ENCODE measurements at regions not wholly inside any gene's neighbourhood (a gene's known extent, or its start where the extent isn't known, plus 50 kb on each side); places are given as distances from the start of the nearest gene placed in this dataset.

DNA sequence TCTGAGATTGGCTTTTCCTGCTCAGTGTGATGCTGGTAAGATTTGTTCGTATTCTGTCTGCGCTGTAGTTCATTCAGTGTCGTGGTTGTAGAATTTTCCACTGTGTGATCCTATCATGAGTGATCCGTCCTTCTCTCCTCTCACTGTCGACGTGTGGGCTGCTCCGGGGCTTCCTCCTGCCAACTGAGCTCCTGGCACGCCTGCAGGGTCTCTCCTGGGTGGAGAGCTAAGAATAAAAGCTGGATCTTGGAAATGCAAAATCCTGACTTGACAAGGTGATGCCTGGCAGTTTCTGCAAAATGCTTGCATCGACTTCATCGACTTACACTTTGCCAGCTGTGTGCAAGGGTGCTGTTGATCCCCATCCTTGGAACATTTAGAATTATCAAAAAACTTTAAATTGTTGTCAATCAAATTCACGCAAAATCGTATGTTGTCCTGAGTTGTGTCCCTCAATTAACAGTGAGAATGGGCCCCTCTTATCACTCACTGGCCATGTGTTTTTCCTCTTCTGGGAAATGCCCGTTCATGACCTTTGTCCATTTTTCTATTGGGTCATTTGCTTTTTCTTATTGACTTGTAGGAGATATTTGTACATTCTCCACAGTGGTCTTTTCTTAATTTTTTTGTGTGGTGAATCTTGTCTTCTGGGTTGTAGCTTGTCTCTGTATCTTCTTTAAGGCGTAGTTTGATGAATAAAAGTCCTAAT is 125.5 kb downstream of the CRYAA start:
- ChIA-PET CTCF (no interaction called here), POLR2A (no interaction called here)
- TF ChIP-seq, protein P1, sequence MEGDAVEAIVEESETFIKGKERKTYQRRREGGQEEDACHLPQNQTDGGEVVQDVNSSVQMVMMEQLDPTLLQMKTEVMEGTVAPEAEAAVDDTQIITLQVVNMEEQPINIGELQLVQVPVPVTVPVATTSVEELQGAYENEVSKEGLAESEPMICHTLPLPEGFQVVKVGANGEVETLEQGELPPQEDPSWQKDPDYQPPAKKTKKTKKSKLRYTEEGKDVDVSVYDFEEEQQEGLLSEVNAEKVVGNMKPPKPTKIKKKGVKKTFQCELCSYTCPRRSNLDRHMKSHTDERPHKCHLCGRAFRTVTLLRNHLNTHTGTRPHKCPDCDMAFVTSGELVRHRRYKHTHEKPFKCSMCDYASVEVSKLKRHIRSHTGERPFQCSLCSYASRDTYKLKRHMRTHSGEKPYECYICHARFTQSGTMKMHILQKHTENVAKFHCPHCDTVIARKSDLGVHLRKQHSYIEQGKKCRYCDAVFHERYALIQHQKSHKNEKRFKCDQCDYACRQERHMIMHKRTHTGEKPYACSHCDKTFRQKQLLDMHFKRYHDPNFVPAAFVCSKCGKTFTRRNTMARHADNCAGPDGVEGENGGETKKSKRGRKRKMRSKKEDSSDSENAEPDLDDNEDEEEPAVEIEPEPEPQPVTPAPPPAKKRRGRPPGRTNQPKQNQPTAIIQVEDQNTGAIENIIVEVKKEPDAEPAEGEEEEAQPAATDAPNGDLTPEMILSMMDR (IDR thresholded peaks at IDR 0.05), result no peak
- H3K4me1 Mint-ChIP-seq, result peaks cover 48% of the 10 kb centered on the region
- H3K27ac Mint-ChIP-seq, result peak overlapping the region; percentile 53
- intact Hi-C loops (cut with micrococcal nuclease), result no loop called here
- no peak for ATAC-seq (ENCODE audit: low read depth)
- H3K4me3 Mint-ChIP-seq, result no peak overlapping the region
- H3K9me3 Mint-ChIP-seq, result peaks cover 3% of the 10 kb centered on the region
- no peaks in the 10 kb centered on the region for H3K36me3 Mint-ChIP-seq (ENCODE audit: low read depth)
- no peak for DNase-seq
- H3K27me3 Mint-ChIP-seq, result peaks cover 25% of the 10 kb centered on the region

- ChIA-PET CTCF (no interaction called here), POLR2A (no interaction called here)
- ATAC-seq (ENCODE audit: low read depth) (no peak), DNase-seq (no peak)
- Mint-ChIP-seq H3K9me3 (peaks cover 5% of the 10 kb centered on the region), H3K4me3 (no peak overlapping the region), H3K4me1 (peaks cover 47% of the 10 kb centered on the region), H3K36me3 (ENCODE audit: low read depth) (no peaks in the 10 kb centered on the region), H3K27ac (no peak overlapping the region), H3K27me3 (peaks cover 19% of the 10 kb centered on the region)
- TF ChIP-seq, protein P1 (IDR thresholded peaks at IDR 0.05), result no peak
- intact Hi-C loops (cut with micrococcal nuclease), result no loop called here
Measured at GRCh38 chr21:43292866-43293142, 124.0 kb downstream of the CRYAA start.

DNA sequence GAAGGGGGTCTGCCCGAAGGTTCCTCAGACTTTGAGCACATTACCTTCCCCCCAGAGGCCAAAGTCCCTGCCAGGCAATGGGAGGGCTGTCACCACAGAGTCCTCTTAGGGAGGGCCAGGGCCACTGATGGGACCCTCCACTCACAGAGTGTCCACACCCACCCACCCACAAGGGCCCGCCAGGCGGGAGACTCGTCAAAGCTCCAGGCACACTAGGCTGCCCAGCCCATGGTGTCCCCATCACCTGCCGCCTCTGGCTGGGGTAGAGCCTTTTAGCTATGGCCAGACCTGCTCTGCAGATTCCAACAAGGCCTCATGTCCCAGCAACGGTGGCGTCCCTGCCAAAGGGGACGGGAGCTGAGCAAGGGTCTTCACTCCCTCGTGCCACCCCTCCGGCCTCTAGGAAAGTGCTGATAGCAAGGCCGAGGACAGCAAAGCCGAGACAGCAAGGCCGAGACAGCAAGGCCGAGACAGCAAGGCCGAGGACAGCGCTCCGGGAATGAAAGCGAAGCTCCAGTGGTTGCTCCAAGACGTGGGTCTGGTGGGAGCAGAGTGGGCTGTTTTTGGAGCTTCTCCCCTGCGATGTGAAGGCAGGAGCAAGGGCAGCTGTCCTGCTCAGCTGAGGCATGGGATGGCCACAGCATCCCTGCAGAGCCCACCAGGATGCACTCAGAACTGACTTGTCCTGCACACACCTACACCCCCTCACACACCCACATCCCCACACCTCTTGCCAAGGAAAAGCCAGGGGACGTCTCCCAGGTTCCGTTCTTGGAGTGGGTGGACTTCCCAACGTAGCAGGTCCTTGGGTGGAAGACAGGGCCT is 123.4 kb downstream of the CRYAA start:
- CTCF ChIA-PET, result no interaction called here
- H3K27ac Mint-ChIP-seq, result no peak overlapping the region
- POLR2A ChIA-PET, result interaction anchor here (0.6 kb wide), 1 partner anchor 9 kb away, joined by 4 read pairs; no protein-coding TSS in a partner anchor
- TF ChIP-seq, protein P1 (IDR thresholded peaks at IDR 0.05), result no peak
- H3K4me1 Mint-ChIP-seq, result peaks cover 43% of the 10 kb centered on the region
- no peak for DNase-seq
- no peak for ATAC-seq (ENCODE audit: low read depth)
- peaks cover 19% of the 10 kb centered on the region for H3K27me3 Mint-ChIP-seq
- H3K36me3 Mint-ChIP-seq (ENCODE audit: low read depth), result no peaks in the 10 kb centered on the region
- peaks cover 5% of the 10 kb centered on the region for H3K9me3 Mint-ChIP-seq
- intact Hi-C loops (cut with micrococcal nuclease), result no loop called here
- no peak overlapping the region for H3K4me3 Mint-ChIP-seq

DNA sequence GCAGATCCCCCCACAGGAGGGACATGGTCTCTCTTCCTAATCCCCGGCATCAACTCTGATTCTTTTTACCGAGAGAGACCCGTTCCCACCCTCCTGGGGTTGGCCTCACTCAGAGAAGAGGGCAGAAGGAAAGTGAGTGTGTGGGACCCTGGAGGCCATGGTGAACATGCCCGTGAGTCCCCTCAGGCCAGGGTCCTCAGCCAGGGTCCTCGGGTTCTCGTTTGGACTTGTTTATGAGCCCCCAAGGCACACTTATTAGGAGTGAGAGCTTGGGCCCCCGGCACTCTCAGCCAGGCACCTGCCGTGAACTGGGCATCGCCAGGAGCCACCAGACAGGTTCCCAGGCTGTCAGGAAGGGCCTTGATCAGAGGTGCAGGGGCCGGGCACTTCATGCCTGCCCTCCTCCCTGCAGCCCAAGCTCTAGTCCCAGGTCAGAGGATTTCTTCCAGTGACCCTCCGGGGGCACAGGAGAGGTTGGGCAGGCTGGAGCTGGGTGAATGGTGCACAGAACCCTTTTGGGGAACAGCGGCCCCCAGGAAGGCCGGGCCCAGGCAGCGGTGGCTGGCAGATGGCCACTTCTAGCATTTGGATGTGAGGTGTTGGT is 122.6 kb downstream of the CRYAA start:
- Mint-ChIP-seq H3K27ac (no peak overlapping the region), H3K4me3 (no peak overlapping the region), H3K4me1 (peaks cover 38% of the 10 kb centered on the region), H3K36me3 (ENCODE audit: low read depth) (no peaks in the 10 kb centered on the region), H3K9me3 (peaks cover 5% of the 10 kb centered on the region), H3K27me3 (peaks cover 19% of the 10 kb centered on the region)
- ChIA-PET CTCF (no interaction called here), POLR2A (no interaction called here)
- TF ChIP-seq, protein P1 (IDR thresholded peaks at IDR 0.05), result no peak
- ATAC-seq (ENCODE audit: low read depth), result no peak
- DNase-seq, result no peak
- intact Hi-C loops (cut with micrococcal nuclease), result no loop called here

Measured in activated B cell treated with CpG ODN at 0.5 μM for 24 hours (primary cell).